Effector CD8-positive, alpha-beta T cell (primary cell): ENCODE measurements at regions not wholly inside any gene's neighbourhood (a gene's known extent, or its start where the extent isn't known, plus 50 kb on each side); places are given as distances from the start of the nearest gene placed in this dataset.
"Not testable (repeated sequence)": the region's sequence is repeated elsewhere in the genome, so short reads cannot be mapped to it uniquely, and the experiment has no call there.

Experiments used
- DNase-seq: peaks from one replicate; lab custom pipeline; 2025; lab: John Stamatoyannopoulos, UW

DNA sequence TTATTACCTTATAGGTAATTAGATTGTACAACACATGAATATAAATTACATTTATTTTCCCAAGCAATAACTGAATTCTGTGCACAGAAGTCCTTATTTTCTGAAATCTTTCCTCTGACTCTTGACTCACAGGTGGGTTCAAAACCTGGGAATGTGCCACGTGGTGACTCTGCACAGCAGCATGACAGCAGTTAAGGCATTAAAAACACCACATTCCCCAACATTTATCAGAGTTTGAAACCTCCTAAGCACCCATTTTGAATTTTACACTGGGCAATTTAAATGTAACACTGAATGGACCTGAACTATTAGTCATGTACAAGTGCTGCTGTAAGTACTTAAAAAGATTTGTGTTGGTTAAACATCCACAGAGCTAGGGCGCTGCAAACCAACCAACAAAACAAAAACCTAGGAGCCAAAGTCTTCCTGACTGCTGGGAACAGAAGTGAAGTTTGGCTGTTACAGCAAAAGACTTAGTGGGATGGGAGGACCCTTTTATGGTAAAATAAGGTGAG, 480.6 kb upstream of the CXADR start:
- DNase-seq, result no peak

GRCh38 chr21:17044696-17045095, 468.1 kb upstream of the CXADR start:
- no peak for DNase-seq

GRCh38 chr21:17045214-17045853, 467.5 kb upstream of the CXADR start:
- no peak for DNase-seq

- no peak for DNase-seq
These were observed 463.9 kb upstream of the CXADR start for GRCh38 chr21:17048974-17049373.

DNA sequence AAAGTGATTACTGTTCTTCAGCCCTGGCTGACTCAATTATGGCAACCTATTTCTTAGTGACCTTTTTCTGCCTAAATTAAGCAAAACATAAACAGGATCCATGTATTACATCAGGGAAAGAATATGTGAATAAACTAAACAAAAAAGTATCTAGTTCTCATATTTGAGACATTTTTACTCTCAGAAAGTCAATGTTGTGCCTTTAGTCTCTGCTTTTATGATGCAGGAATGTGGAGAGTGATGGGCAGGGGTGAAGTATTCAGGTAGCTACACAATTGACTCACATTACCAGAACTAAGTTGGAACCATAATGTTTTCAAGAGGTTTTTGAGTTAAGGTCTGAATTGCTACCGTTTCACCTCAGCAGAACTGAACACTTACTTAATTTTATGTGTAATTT, 462.7 kb upstream of the CXADR start:
- no peak for DNase-seq

GRCh38 chr21:17050646-17051045, 462.2 kb upstream of the CXADR start:
- no peak for DNase-seq

DNA sequence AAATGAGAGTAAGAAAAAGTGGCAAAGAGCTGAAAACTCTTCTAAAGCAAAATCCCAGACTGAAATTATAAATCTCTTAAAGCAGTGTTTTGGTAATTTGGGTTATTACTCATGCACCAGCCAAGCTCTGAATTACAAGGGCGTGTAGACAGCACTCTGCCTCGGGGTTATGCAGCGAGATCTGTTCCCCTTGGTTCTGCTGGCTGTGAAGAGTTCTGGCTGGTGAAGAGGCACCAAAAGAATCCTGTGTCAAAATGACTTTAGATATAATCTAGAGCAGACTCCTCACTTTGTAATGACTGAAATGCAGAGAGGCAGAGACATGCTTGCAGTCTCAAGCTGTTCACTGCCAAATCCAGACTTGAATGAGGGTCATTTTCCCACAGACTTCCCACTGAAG, 461.8 kb upstream of the CXADR start:
- no peak for DNase-seq

DNA sequence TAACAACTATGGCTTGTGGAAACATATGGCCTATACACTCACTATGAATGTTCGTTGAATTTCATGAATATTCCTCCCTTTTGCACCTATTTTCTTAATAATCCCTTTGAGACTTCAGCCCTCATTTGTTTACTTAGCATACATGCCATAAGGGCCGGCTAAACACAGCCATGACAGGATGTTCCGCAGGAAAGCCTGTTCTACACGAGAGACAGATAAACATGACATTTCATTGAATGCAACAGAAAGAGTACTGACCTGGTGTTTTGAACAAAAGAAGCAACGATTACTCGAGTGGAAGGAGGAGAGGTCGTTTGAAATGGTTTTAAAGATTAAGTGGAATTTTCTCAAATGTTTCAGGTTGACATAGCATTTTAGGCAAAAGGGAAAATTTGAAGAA, 459.5 kb upstream of the CXADR start:
- no peak for DNase-seq

DNA sequence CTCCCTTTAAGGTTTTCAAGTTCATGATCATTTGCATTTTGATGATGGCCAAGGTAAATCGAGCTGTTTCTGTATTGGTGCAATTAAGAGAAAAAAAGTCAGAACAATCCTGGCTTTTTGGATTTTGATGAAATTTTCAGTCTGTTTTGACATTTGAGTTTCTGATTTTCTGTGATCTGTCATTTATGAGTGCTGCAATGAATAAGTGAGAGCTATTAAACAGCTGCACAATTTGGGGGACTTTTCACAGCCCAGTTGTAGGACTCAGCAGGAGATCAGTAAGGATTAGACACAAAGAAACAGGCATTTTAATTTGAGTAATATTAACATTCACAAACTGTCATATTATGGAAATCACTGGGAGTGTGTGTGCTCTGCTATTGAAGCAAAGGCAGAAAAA, 452.9 kb upstream of the CXADR start:
- no peak for DNase-seq

GRCh38 chr21:17066006-17066405, 446.8 kb upstream of the CXADR start:
- DNase-seq, result no peak

GRCh38 chr21:17071093-17071492, 441.8 kb upstream of the CXADR start:
- no peak for DNase-seq

GRCh38 chr21:17081193-17081592, 431.6 kb upstream of the CXADR start:
- no peak for DNase-seq

GRCh38 chr21:17082843-17083483, 429.9 kb upstream of the CXADR start:
- DNase-seq, result no peak

GRCh38 chr21:17085707-17086106, 427.1 kb upstream of the CXADR start:
- DNase-seq, result no peak

- DNase-seq, result no peak
These were observed 424.3 kb upstream of the CXADR start for GRCh38 chr21:17088500-17088899.

- no peak for DNase-seq
These were observed 423.8 kb upstream of the CXADR start for GRCh38 chr21:17089091-17089491.

DNA sequence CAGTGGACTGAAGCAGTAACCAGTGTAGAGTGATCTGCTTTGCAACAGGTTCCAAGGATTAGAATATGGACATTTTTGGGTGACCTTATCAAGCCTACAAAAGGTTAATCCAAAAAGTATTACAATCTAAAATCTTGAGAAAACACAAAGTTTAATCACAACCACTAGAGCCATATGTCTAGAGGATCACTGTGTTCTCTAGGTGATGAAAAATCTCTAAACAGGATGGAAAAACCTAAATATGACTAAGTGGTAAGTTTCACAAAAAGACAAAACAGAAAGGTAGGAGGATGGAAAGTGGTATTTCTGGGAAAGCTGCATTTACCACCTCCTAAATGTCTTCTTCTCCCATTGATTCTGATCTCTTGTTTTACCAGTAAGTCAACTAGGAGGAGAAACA, 411.1 kb upstream of the CXADR start:
- DNase-seq, result no peak

DNA sequence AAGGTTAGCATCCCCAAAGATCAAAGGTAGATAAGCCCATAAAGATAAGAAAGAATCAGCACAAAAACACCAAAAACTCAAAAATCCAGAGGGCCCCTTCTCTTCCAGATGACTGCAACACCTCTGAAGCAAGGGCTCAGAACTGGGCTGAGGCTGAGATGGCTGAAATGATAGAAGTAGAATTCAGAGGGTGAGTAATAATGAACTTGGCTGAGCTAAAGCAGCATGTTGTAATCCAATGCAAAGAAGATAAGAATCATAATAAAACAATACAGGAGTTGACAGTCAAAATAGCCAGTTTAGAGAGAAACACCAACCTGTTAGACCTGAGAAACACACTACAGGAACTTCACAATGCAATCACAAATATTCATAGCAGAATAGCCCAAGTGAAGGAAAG, 406.9 kb upstream of the CXADR start:
- no peak for DNase-seq

- DNase-seq, result no peak
These were observed 398.8 kb upstream of the CXADR start for GRCh38 chr21:17114045-17114444.

- no peak for DNase-seq
These were observed 394.0 kb upstream of the CXADR start for GRCh38 chr21:17118638-17119384.

- DNase-seq, result no peak
These were observed 393.2 kb upstream of the CXADR start for GRCh38 chr21:17119466-17120297.

DNA sequence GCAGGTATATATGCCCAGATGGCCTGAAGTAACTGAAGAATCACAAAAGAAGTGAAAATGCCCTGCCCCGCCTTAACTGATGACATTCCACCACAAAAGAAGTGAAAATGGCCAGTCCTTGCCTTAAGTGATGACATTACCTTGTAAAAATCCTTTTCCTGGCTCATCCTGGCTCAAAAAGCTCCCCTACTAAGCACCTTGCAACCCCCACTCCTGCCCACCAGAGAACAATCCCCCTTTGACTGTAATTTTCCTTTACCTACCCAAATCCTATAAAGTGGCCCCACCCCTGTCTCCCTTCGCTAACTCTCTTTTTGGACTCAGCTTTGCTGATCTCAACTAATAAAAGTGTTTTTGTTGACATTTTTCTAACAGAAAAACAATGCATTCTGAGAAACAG, 385.4 kb upstream of the CXADR start:
- DNase-seq, result not testable (repeated sequence)
